ENCODE measurements at regions not wholly inside any gene's neighbourhood (a gene's known extent, or its start where the extent isn't known, plus 50 kb on each side); places are given as distances from the start of the nearest gene placed in this dataset.
A peak's percentile ranks its signal among the peaks of the same experiment; 100 is the strongest.

- TF ChIP-seq CTCF (IDR thresholded peaks at IDR 0.05; ENCODE audit: unreplicated experiment), result no peak
- H3K4me1 Mint-ChIP-seq, result no peaks in the 10 kb centered on the region
- no peak overlapping the region for H3K4me3 Mint-ChIP-seq
- H3K36me3 Mint-ChIP-seq, result peaks cover 2% of the 10 kb centered on the region
- peaks cover 37% of the 10 kb centered on the region for H3K9me3 Mint-ChIP-seq
- no peak for DNase-seq (ENCODE audit: low spot score in 2 of 2, unreplicated experiment in 2 of 2)
- H3K27ac Mint-ChIP-seq, result no peak overlapping the region
- H3K27me3 Mint-ChIP-seq (ENCODE audit: low read depth), result no peaks in the 10 kb centered on the region
Measured at GRCh38 chr4:126871810-126872209, 760.9 kb upstream of the INTU start.

- DNase-seq (ENCODE audit: low spot score in 2 of 2, unreplicated experiment in 2 of 2), result no peak
- Mint-ChIP-seq H3K9me3 (peaks cover 30% of the 10 kb centered on the region), H3K27me3 (ENCODE audit: low read depth) (no peaks in the 10 kb centered on the region), H3K4me3 (no peak overlapping the region), H3K4me1 (no peaks in the 10 kb centered on the region), H3K36me3 (peaks cover 2% of the 10 kb centered on the region), H3K27ac (no peak overlapping the region)
- no peak for TF ChIP-seq CTCF (IDR thresholded peaks at IDR 0.05; ENCODE audit: unreplicated experiment)
Measured at GRCh38 chr4:126874533-126874932, 758.2 kb upstream of the INTU start.

- Mint-ChIP-seq H3K9me3 (peaks cover 17% of the 10 kb centered on the region), H3K4me3 (no peak overlapping the region), H3K27me3 (ENCODE audit: low read depth) (no peaks in the 10 kb centered on the region), H3K36me3 (no peaks in the 10 kb centered on the region), H3K27ac (no peak overlapping the region), H3K4me1 (peaks cover 11% of the 10 kb centered on the region)
- TF ChIP-seq CTCF (IDR thresholded peaks at IDR 0.05; ENCODE audit: unreplicated experiment), result no peak
- no peak for DNase-seq (ENCODE audit: low spot score in 2 of 2, unreplicated experiment in 2 of 2)
Measured at GRCh38 chr4:126888968-126889367, 743.8 kb upstream of the INTU start.

- Mint-ChIP-seq H3K4me1 (peaks cover 11% of the 10 kb centered on the region), H3K27me3 (ENCODE audit: low read depth) (no peaks in the 10 kb centered on the region), H3K27ac (no peak overlapping the region), H3K9me3 (peaks cover 25% of the 10 kb centered on the region), H3K4me3 (no peak overlapping the region), H3K36me3 (no peaks in the 10 kb centered on the region)
- no peak for TF ChIP-seq CTCF (IDR thresholded peaks at IDR 0.05; ENCODE audit: unreplicated experiment)
- DNase-seq (ENCODE audit: low spot score in 2 of 2, unreplicated experiment in 2 of 2), result no peak
Measured at GRCh38 chr4:126890383-126890782, 742.4 kb upstream of the INTU start.

GRCh38 chr4:126890994-126891393, 741.8 kb upstream of the INTU start:
- no peak overlapping the region for H3K4me3 Mint-ChIP-seq
- H3K27me3 Mint-ChIP-seq (ENCODE audit: low read depth), result no peaks in the 10 kb centered on the region
- H3K36me3 Mint-ChIP-seq, result no peaks in the 10 kb centered on the region
- no peak for DNase-seq (ENCODE audit: low spot score in 2 of 2, unreplicated experiment in 2 of 2)
- no peak for TF ChIP-seq CTCF (IDR thresholded peaks at IDR 0.05; ENCODE audit: unreplicated experiment)
- H3K4me1 Mint-ChIP-seq, result peaks cover 11% of the 10 kb centered on the region
- peaks cover 31% of the 10 kb centered on the region for H3K9me3 Mint-ChIP-seq
- peak overlapping the region; percentile 5 for H3K27ac Mint-ChIP-seq

- no peak overlapping the region for H3K27ac Mint-ChIP-seq
Measured at GRCh38 chr4:126894963-126895362, 737.8 kb upstream of the INTU start.

More at GRCh38 chr4:126894963-126895362, 737.8 kb upstream of the INTU start:
- Mint-ChIP-seq H3K4me3 (no peak overlapping the region), H3K9me3 (peaks cover 55% of the 10 kb centered on the region), H3K4me1 (peaks cover 13% of the 10 kb centered on the region), H3K36me3 (peaks cover 2% of the 10 kb centered on the region), H3K27me3 (ENCODE audit: low read depth) (no peaks in the 10 kb centered on the region)
- no peak for TF ChIP-seq CTCF (IDR thresholded peaks at IDR 0.05; ENCODE audit: unreplicated experiment)
- no peak for DNase-seq (ENCODE audit: low spot score in 2 of 2, unreplicated experiment in 2 of 2)
